ENCODE measurements at regions not wholly inside any gene's neighbourhood (a gene's known extent, or its start where the extent isn't known, plus 50 kb on each side); places are given as distances from the start of the nearest gene placed in this dataset.

DNA sequence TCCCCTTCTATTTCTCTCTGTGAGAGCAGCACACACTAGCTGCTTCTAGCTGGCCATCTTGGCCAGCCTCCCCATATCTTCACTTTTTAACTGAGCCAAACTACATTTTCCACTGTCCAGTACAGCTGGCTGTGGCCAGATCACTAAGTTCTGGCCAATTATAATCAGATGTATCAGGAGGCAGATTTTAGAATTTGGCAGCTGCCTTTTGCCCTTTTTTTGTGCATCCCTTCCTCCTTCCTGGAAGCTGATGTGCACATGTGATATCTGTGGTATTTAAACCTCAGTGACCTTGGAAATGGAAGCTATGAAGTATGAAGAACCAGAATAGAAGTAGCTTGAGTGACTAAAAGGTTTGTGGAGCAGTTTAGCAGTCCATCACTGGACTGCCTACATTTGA is 49.8 kb upstream of the ANO6 start:
- FAIRE-seq (no peak), DNase-seq (ENCODE audit: insufficient read length, low spot score) (no peak)
- TF ChIP-seq, protein P1, sequence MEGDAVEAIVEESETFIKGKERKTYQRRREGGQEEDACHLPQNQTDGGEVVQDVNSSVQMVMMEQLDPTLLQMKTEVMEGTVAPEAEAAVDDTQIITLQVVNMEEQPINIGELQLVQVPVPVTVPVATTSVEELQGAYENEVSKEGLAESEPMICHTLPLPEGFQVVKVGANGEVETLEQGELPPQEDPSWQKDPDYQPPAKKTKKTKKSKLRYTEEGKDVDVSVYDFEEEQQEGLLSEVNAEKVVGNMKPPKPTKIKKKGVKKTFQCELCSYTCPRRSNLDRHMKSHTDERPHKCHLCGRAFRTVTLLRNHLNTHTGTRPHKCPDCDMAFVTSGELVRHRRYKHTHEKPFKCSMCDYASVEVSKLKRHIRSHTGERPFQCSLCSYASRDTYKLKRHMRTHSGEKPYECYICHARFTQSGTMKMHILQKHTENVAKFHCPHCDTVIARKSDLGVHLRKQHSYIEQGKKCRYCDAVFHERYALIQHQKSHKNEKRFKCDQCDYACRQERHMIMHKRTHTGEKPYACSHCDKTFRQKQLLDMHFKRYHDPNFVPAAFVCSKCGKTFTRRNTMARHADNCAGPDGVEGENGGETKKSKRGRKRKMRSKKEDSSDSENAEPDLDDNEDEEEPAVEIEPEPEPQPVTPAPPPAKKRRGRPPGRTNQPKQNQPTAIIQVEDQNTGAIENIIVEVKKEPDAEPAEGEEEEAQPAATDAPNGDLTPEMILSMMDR (IDR thresholded peaks at IDR 0.05; ENCODE audit: insufficient read depth, missing control alignments), result no peak

Measured in D721Med (cell line).